ENCODE measurements at regions not wholly inside any gene's neighbourhood (a gene's known extent, or its start where the extent isn't known, plus 50 kb on each side); places are given as distances from the start of the nearest gene placed in this dataset.

- Histone ChIP-seq H3K36me3 (ENCODE audit: control insufficient read depth in 4 of 4, insufficient read depth in 4 of 4, low read length in 4 of 4) (no peaks in the 10 kb centered on the region), H3K9ac (ENCODE audit: insufficient read depth in 1 of 2, low read length in 2 of 2) (no peak overlapping the region), H3K27me3 (ENCODE audit: control insufficient read depth in 3 of 3, insufficient read depth in 3 of 3, low read length in 2 of 3) (no peaks in the 10 kb centered on the region), H3K4me3 (no peak overlapping the region), H3K27ac (ENCODE audit: low read depth in 1 of 2, low read length in 1 of 2) (no peak overlapping the region), H3K9me3 (ENCODE audit: control insufficient read depth in 4 of 4, insufficient read depth in 3 of 4, low read length in 3 of 4) (peaks cover 0 to 3% (median 0%) of the 10 kb centered on the region in 4 donors), H3K4me1 (ENCODE audit: control insufficient read depth in 5 of 5, insufficient read depth in 5 of 5, low read length in 5 of 5) (no peaks in the 10 kb centered on the region)
- no peak for ATAC-seq (ENCODE audit: insufficient read depth, low FRiP score)
- no peak for TF ChIP-seq CTCF (IDR thresholded peaks at IDR 0.05; ENCODE audit: control extremely low read depth, extremely low read depth)
- WGBS, 2 donors, result 94 to 95% methylated on average over 5 of the region's 5 CpGs
- DNase-seq, result no peak
These were observed 818.0 kb upstream of the ZNF608 start for GRCh38 chr5:125564317-125564975.

- DNase-seq, result no peak
- Histone ChIP-seq H3K9ac (ENCODE audit: insufficient read depth in 1 of 2, low read length in 2 of 2) (peak overlapping the region in 1 of 2 donors; percentile 5), H3K27ac (ENCODE audit: low read depth in 1 of 2, low read length in 1 of 2) (no peak overlapping the region), H3K9me3 (ENCODE audit: control insufficient read depth in 4 of 4, insufficient read depth in 3 of 4, low read length in 3 of 4) (no peaks in the 10 kb centered on the region), H3K4me1 (ENCODE audit: control insufficient read depth in 5 of 5, insufficient read depth in 5 of 5, low read length in 5 of 5) (peaks cover 0 to 25% (median 12%) of the 10 kb centered on the region in 5 donors), H3K4me3 (no peak overlapping the region), H3K36me3 (ENCODE audit: control insufficient read depth in 4 of 4, insufficient read depth in 4 of 4, low read length in 4 of 4) (no peaks in the 10 kb centered on the region), H3K27me3 (ENCODE audit: control insufficient read depth in 3 of 3, insufficient read depth in 3 of 3, low read length in 2 of 3) (no peaks in the 10 kb centered on the region)
- no peak for TF ChIP-seq CTCF (IDR thresholded peaks at IDR 0.05; ENCODE audit: control extremely low read depth, extremely low read depth)
- 83 to 87% methylated on average over 9 of the region's 9 CpGs for WGBS, 2 donors
- ATAC-seq (ENCODE audit: insufficient read depth, low FRiP score), result no peak
These were observed 828.1 kb upstream of the ZNF608 start for GRCh38 chr5:125574491-125575044.

GRCh38 chr5:125575171-125575890 lies 828.9 kb upstream of the ZNF608 start:
- H3K4me3 ChIP-seq, result no peak overlapping the region
- no peak for TF ChIP-seq CTCF (IDR thresholded peaks at IDR 0.05; ENCODE audit: control extremely low read depth, extremely low read depth)
- peaks cover 0 to 25% (median 12%) of the 10 kb centered on the region in 5 donors for H3K4me1 ChIP-seq (ENCODE audit: control insufficient read depth in 5 of 5, insufficient read depth in 5 of 5, low read length in 5 of 5)
- peak overlapping the region in 1 of 2 donors; percentile 34 for H3K9ac ChIP-seq (ENCODE audit: insufficient read depth in 1 of 2, low read length in 2 of 2)
- H3K27me3 ChIP-seq (ENCODE audit: control insufficient read depth in 3 of 3, insufficient read depth in 3 of 3, low read length in 2 of 3), result no peaks in the 10 kb centered on the region
- H3K27ac ChIP-seq (ENCODE audit: low read depth in 1 of 2, low read length in 1 of 2), result no peak overlapping the region
- peaks cover 0 to under 1% (median 0%) of the 10 kb centered on the region in 4 donors for H3K9me3 ChIP-seq (ENCODE audit: control insufficient read depth in 4 of 4, insufficient read depth in 3 of 4, low read length in 3 of 4)
- peak in 1 of 3 donors; percentile 40 for DNase-seq
- ATAC-seq (ENCODE audit: insufficient read depth, low FRiP score), result no peak
- 81 to 83% methylated on average over 1 of the region's 1 CpG for WGBS, 2 donors
- no peaks in the 10 kb centered on the region for H3K36me3 ChIP-seq (ENCODE audit: control insufficient read depth in 4 of 4, insufficient read depth in 4 of 4, low read length in 4 of 4)

All from lung (tissue), 11 donors.